ENCODE measurements at regions not wholly inside any gene's neighbourhood (a gene's known extent, or its start where the extent isn't known, plus 50 kb on each side); places are given as distances from the start of the nearest gene placed in this dataset.
"Not testable (repeated sequence)": the region's sequence is repeated elsewhere in the genome, so short reads cannot be mapped to it uniquely, and the experiment has no call there.

DNA sequence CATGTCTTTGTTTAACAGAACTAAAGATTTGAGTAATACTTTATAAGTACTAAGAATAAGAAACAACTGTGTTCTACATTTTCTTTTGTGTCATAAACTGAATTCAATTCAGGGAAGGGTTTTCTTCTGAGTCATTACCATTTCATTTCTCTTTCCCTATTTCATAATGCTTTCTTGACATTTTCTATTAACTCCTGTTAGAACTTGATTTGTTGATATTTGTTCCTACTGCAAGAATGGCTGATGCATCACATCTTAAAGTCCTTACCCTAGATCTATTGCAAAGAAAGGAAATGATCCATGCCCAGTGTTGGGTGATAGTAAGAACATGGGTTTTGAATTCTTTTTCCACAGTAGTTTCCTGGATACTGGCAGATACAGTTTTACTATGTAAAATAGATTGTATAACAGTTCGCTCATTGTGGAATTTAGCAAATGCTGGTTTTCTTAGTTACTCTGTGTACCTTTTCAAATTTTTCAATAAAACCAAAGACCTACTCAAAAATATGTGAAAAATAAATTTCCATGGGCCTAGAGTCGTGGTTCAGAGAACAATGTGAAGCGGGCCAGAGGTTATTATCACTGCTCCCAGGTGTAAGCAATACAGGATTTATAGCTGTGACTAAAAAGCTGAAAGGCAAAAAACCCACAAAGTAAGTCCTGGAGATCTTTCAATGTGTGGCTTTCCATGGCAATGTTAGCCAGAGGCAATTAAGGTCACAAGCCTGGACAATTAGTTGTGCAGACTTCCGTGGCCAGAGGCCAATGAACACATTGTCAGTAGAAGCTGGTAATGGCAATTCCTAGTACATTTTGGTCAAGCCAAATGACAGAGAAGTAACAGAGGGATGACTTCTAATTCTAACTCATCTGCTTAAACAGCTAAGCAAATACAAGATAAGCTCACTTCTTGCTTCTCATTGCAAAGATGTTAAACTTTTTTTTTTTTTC is 127.3 kb upstream of the FAT4 start:
- no peak overlapping the region for H3K27ac Mint-ChIP-seq
- no peaks in the 10 kb centered on the region for H3K36me3 Mint-ChIP-seq (ENCODE audit: insufficient read depth in 2 of 2)
- H3K27me3 Mint-ChIP-seq (ENCODE audit: low read depth) = no peaks in the 10 kb centered on the region
- no peak overlapping the region for H3K4me3 Mint-ChIP-seq
- no peak for DNase-seq
- H3K9me3 Mint-ChIP-seq = peaks cover 1 to 4% of the 10 kb centered on the region in 2 donors
- H3K4me1 Mint-ChIP-seq (ENCODE audit: low read depth) = no peaks in the 10 kb centered on the region
- ATAC-seq (replicated peaks in 1 of 2) = no peak

DNA sequence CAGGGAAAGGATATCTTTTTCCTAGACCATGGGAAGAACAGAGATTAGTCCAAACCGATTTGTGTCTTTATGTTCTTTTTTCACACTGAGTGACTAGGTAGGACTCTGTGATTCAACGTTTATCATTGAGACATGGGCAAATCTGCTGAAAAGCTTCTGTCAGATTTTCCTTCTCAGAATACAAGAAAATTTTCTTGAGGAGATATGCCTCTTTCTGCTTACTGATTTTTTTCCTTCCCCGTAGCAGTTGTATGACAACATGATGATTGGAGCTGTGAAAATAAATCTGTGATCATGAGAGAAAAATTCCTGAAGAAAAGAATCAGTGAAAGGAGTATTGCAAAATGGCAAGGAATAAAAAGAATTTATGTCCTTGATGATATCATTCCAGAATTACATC is 130.6 kb upstream of the FAT4 start:
- no peaks in the 10 kb centered on the region for H3K4me1 Mint-ChIP-seq (ENCODE audit: low read depth)
- no peaks in the 10 kb centered on the region for H3K36me3 Mint-ChIP-seq (ENCODE audit: insufficient read depth in 2 of 2)
- no peak overlapping the region for H3K4me3 Mint-ChIP-seq
- no peak overlapping the region for H3K27ac Mint-ChIP-seq
- DNase-seq (no peak), ATAC-seq (replicated peaks in 1 of 2) (no peak)
- H3K9me3 Mint-ChIP-seq = peaks cover 2 to 4% of the 10 kb centered on the region in 2 donors
- H3K27me3 Mint-ChIP-seq (ENCODE audit: low read depth) = no peaks in the 10 kb centered on the region

DNA sequence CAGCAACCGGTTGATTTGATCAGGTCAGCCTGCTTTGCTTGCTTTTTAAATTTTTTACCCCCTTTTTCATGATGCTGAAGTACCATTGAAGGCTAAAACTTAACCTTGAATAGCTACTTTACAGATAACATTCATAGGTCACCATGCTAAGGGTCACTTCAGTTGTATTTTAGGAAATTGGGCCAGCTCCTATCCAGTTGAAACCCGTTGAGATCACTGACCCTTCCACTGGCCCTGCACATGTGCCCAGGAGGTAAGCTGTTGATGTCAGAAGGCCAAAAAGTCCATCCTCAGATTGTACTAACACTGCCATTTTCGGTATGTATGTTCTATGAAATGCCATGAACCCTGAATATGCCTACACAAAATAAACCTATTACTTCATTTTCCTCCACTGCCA is 133.0 kb upstream of the FAT4 start:
- Mint-ChIP-seq H3K36me3 (ENCODE audit: insufficient read depth in 2 of 2) (no peaks in the 10 kb centered on the region), H3K27ac (no peak overlapping the region), H3K27me3 (ENCODE audit: low read depth) (no peaks in the 10 kb centered on the region), H3K9me3 (peaks cover 2 to 4% of the 10 kb centered on the region in 2 donors), H3K4me1 (ENCODE audit: low read depth) (no peaks in the 10 kb centered on the region), H3K4me3 (no peak overlapping the region)
- ATAC-seq (replicated peaks in 1 of 2) (no peak), DNase-seq (no peak)

- no peak overlapping the region for H3K4me3 Mint-ChIP-seq
- peaks cover 2 to 4% of the 10 kb centered on the region in 2 donors for H3K9me3 Mint-ChIP-seq
- H3K36me3 Mint-ChIP-seq (ENCODE audit: insufficient read depth in 2 of 2) = no peaks in the 10 kb centered on the region
- ATAC-seq (replicated peaks in 1 of 2) = no peak
- no peak for DNase-seq
- no peak overlapping the region for H3K27ac Mint-ChIP-seq
- no peaks in the 10 kb centered on the region for H3K4me1 Mint-ChIP-seq (ENCODE audit: low read depth)
- H3K27me3 Mint-ChIP-seq (ENCODE audit: low read depth) = no peaks in the 10 kb centered on the region
Observed at GRCh38 chr4:125179727-125180126, 135.0 kb upstream of the FAT4 start.

- Mint-ChIP-seq H3K4me1 (ENCODE audit: low read depth) (no peaks in the 10 kb centered on the region), H3K36me3 (ENCODE audit: insufficient read depth in 2 of 2) (no peaks in the 10 kb centered on the region), H3K9me3 (peaks cover 0 to 4% of the 10 kb centered on the region in 2 donors), H3K27ac (no peak overlapping the region), H3K27me3 (ENCODE audit: low read depth) (no peaks in the 10 kb centered on the region), H3K4me3 (no peak overlapping the region)
- DNase-seq (no peak), ATAC-seq (replicated peaks in 1 of 2) (no peak)
Observed at GRCh38 chr4:125169192-125169591, 145.6 kb upstream of the FAT4 start.

GRCh38 chr4:125168531-125168930 is 146.2 kb upstream of the FAT4 start:
- Mint-ChIP-seq H3K4me3 (no peak overlapping the region), H3K36me3 (ENCODE audit: insufficient read depth in 2 of 2) (no peaks in the 10 kb centered on the region), H3K4me1 (ENCODE audit: low read depth) (no peaks in the 10 kb centered on the region), H3K27me3 (ENCODE audit: low read depth) (no peaks in the 10 kb centered on the region), H3K27ac (no peak overlapping the region), H3K9me3 (peaks cover 0 to 4% of the 10 kb centered on the region in 2 donors)
- DNase-seq (no peak), ATAC-seq (replicated peaks in 1 of 2) (no peak)

DNA sequence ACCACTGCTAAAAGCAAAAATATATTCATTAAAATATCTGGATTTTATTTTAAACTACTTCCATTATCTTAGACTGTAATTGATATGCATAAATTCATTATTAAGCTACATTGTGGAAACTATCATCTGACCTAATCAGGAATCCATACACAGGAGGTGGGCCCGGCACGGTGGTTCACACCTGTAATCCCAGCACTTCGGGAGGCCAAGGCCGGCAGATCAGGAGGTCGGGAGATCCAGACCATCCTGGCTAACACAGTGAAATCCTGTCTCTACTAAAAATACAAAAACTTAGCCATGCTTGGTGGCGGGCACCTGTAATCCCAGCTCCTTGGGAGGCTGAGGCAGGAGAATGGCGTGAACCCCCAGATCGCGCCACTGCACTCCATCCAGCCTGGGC is 148.7 kb upstream of the FAT4 start:
- not testable (repeated sequence) for H3K27ac Mint-ChIP-seq; DNase-seq; H3K27me3 Mint-ChIP-seq (ENCODE audit: low read depth); H3K36me3 Mint-ChIP-seq (ENCODE audit: insufficient read depth in 2 of 2); H3K9me3 Mint-ChIP-seq; H3K4me1 Mint-ChIP-seq (ENCODE audit: low read depth); H3K4me3 Mint-ChIP-seq; ATAC-seq (replicated peaks in 1 of 2)

DNA sequence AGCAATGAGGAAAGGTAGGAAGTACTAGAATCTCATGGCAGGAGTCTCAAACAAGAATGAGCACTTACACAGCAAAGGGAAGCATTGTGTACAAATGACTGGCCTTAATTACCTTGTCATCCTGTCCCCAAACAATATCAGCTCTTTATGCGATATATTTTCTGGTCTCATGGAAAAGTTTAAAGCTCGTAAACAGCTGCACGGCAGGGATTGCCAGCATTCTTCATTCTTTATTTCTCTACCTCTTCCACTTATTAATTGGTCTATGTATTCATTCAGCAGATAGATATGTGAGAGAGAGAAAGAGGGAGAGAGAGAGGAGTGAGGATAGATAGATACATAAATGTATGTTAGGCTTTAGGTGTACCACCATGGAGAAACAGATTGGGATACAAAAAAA is 155.8 kb upstream of the FAT4 start:
- H3K36me3 Mint-ChIP-seq (ENCODE audit: insufficient read depth in 2 of 2) = no peaks in the 10 kb centered on the region
- no peaks in the 10 kb centered on the region for H3K27me3 Mint-ChIP-seq (ENCODE audit: low read depth)
- H3K4me1 Mint-ChIP-seq (ENCODE audit: low read depth) = no peaks in the 10 kb centered on the region
- H3K4me3 Mint-ChIP-seq = no peak overlapping the region
- H3K27ac Mint-ChIP-seq = no peak overlapping the region
- DNase-seq (no peak), ATAC-seq (replicated peaks in 1 of 2) (no peak)
- peaks cover 7 to 13% of the 10 kb centered on the region in 2 donors for H3K9me3 Mint-ChIP-seq

- Mint-ChIP-seq H3K4me3 (no peak overlapping the region), H3K36me3 (ENCODE audit: insufficient read depth in 2 of 2) (peaks cover 0 to 2% of the 10 kb centered on the region in 2 donors), H3K4me1 (ENCODE audit: low read depth) (no peaks in the 10 kb centered on the region), H3K9me3 (peaks cover 7 to 8% of the 10 kb centered on the region in 2 donors), H3K27ac (no peak overlapping the region), H3K27me3 (ENCODE audit: low read depth) (no peaks in the 10 kb centered on the region)
- ATAC-seq (replicated peaks in 1 of 2) (no peak), DNase-seq (no peak)
Observed at GRCh38 chr4:125155251-125155650, 159.5 kb upstream of the FAT4 start.

DNA sequence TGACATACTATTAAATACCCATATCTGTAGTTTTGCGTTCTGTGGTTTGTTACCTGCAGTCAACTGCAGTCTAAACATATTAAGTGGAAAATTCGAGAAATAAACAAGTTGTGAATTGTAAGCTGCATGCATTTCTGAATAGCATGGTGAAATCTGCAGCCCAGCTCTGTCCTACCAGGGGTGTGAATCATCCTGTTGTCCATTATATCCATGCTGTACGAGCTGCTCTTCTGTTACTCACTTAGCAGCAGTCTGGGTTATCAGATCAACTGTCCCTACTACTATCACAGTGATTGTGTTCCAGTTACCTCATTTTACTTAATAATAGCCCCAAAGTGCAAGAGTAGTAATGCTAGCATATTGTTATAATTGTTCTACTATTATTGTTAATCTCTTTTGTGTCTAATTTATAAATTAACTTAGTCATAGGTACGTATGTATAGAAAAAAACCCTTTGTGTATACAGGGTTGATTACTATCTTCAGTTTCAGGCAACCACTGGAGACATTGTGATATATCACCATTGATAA is 173.7 kb upstream of the FAT4 start:
- Mint-ChIP-seq H3K36me3 (ENCODE audit: insufficient read depth in 2 of 2) (no peaks in the 10 kb centered on the region), H3K9me3 (no peaks in the 10 kb centered on the region), H3K4me3 (no peak overlapping the region), H3K4me1 (ENCODE audit: low read depth) (no peaks in the 10 kb centered on the region), H3K27ac (no peak overlapping the region), H3K27me3 (ENCODE audit: low read depth) (no peaks in the 10 kb centered on the region)
- DNase-seq = no peak
- ATAC-seq (replicated peaks in 1 of 2) = no peak

DNA sequence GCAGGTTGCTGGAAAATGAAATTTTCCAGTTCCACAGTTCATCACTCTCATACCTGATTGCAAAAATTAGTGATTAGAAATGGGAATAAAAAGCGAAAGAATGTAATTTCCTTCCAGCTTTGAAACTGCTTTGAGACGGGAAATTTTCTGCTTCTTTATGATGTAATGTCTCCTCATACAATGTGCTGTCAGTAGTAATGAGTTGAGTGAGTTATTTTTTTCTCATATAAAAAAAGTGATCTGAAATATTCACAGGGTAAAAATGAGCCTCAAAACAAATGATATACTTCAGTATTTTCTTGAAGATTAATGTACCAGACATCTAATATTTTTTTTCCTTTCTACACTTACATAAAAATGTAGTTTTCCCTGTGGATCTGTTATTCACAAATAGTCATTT is 179.1 kb upstream of the FAT4 start:
- Mint-ChIP-seq H3K27ac (no peak overlapping the region), H3K9me3 (peaks cover 0 to 3% of the 10 kb centered on the region in 2 donors), H3K4me3 (no peak overlapping the region), H3K27me3 (ENCODE audit: low read depth) (no peaks in the 10 kb centered on the region), H3K36me3 (ENCODE audit: insufficient read depth in 2 of 2) (no peaks in the 10 kb centered on the region), H3K4me1 (ENCODE audit: low read depth) (no peaks in the 10 kb centered on the region)
- DNase-seq (no peak), ATAC-seq (replicated peaks in 1 of 2) (no peak)

- no peak for DNase-seq
- Mint-ChIP-seq H3K36me3 (ENCODE audit: insufficient read depth in 2 of 2) (no peaks in the 10 kb centered on the region), H3K27ac (no peak overlapping the region), H3K27me3 (ENCODE audit: low read depth) (no peaks in the 10 kb centered on the region), H3K4me3 (no peak overlapping the region), H3K4me1 (ENCODE audit: low read depth) (no peaks in the 10 kb centered on the region), H3K9me3 (peaks cover 0 to 3% of the 10 kb centered on the region in 2 donors)
- ATAC-seq (replicated peaks in 1 of 2) = no peak
Observed at GRCh38 chr4:125132729-125133128, 182.0 kb upstream of the FAT4 start.

GRCh38 chr4:125131891-125132680 is 182.7 kb upstream of the FAT4 start:
- Mint-ChIP-seq H3K4me3 (no peak overlapping the region), H3K9me3 (peaks cover 0 to 3% of the 10 kb centered on the region in 2 donors), H3K27me3 (ENCODE audit: low read depth) (no peaks in the 10 kb centered on the region), H3K36me3 (ENCODE audit: insufficient read depth in 2 of 2) (no peaks in the 10 kb centered on the region), H3K27ac (no peak overlapping the region), H3K4me1 (ENCODE audit: low read depth) (no peaks in the 10 kb centered on the region)
- no peak for DNase-seq
- ATAC-seq (replicated peaks in 1 of 2) = no peak
